H9 (cell line): ENCODE measurements at regions not wholly inside any gene's neighbourhood (a gene's known extent, or its start where the extent isn't known, plus 50 kb on each side); places are given as distances from the start of the nearest gene placed in this dataset.

Source experiments
- DNase-seq: peaks from one replicate; pipeline ENCODE4 v3.0.0-alpha.2; 2017
- H2AFZ ChIP-seq: one replicate; pipeline ENCODE4 v1.6.1; 2013; ENCODE audit warnings: mild to moderate bottlenecking, low read length, control low read depth, moderate library complexity
- H2AK5ac ChIP-seq: 2 replicates; pipeline ENCODE4 v1.6.1; 2013; ENCODE audit warnings: low read length, control low read depth, mixed read lengths; ENCODE audit not compliant: insufficient read length
- H2BK120ac ChIP-seq: one replicate; pipeline ENCODE4 v1.6.1; 2013; ENCODE audit warnings: low read depth, mild to moderate bottlenecking, low read length, control low read depth, inconsistent platforms; ENCODE audit not compliant: poor library complexity, severe bottlenecking
- H2BK12ac ChIP-seq: 2 replicates; pipeline ENCODE4 v1.6.1; 2013; ENCODE audit warnings: low read length, control low read depth, mixed read lengths, low read depth; ENCODE audit not compliant: insufficient read length
- H2BK15ac ChIP-seq: 2 replicates; pipeline ENCODE4 v1.6.1; 2013; ENCODE audit warnings: low read depth, low read length, control low read depth
- H2BK20ac ChIP-seq: one replicate; pipeline ENCODE4 v1.6.1; 2013; ENCODE audit warnings: low read depth, mild to moderate bottlenecking, low read length, control low read depth, inconsistent platforms; ENCODE audit not compliant: poor library complexity, severe bottlenecking
- H2BK5ac ChIP-seq: 2 replicates; pipeline ENCODE4 v1.6.1; 2013; ENCODE audit warnings: low read length, control low read depth, mixed read lengths; ENCODE audit not compliant: insufficient read length
- H3K14ac ChIP-seq: 2 replicates; pipeline ENCODE4 v1.6.1; 2013; ENCODE audit warnings: low read length, control low read depth; ENCODE audit not compliant: insufficient read depth
- H3K18ac ChIP-seq: 2 replicates; pipeline ENCODE4 v1.6.1; 2013; ENCODE audit warnings: low read depth, mild to moderate bottlenecking, mixed read lengths, low read length, control low read depth; ENCODE audit not compliant: insufficient read length
- H3K23ac ChIP-seq: 2 replicates; pipeline ENCODE4 v1.6.1; 2013; ENCODE audit warnings: low read length, control low read depth, mixed read lengths, low read depth; ENCODE audit not compliant: insufficient read length
- H3K23me2 ChIP-seq: 2 replicates; pipeline ENCODE4 v1.6.1; 2013; ENCODE audit warnings: low read depth, mild to moderate bottlenecking, mixed read lengths, low read length, control low read depth; ENCODE audit not compliant: insufficient read length, poor library complexity, severe bottlenecking
- H3K27ac ChIP-seq: 2 replicates; pipeline ENCODE4 v1.5.1; 2013; ENCODE audit warnings: low read length, control low read depth, mixed read lengths, low read depth; ENCODE audit not compliant: insufficient read length
- H3K27me3 ChIP-seq: 2 replicates; pipeline ENCODE4 v1.6.1; 2013; ENCODE audit warnings: low read length, control low read depth, inconsistent platforms; ENCODE audit not compliant: insufficient read depth
- H3K4ac ChIP-seq: 2 replicates; pipeline ENCODE4 v1.6.1; 2013; ENCODE audit warnings: low read depth, mild to moderate bottlenecking, control low read depth, inconsistent platforms, low read length, moderate library complexity
- H3K4me1 ChIP-seq: 2 replicates; pipeline ENCODE4 v1.6.1; 2013; ENCODE audit warnings: low read length, control low read depth, inconsistent platforms; ENCODE audit not compliant: insufficient read depth
- H3K4me2 ChIP-seq: 2 replicates; pipeline ENCODE4 v1.6.1; 2013; ENCODE audit warnings: low read length, control low read depth, mixed read lengths; ENCODE audit not compliant: insufficient read length, insufficient read depth
- H3K56ac ChIP-seq: 2 replicates; pipeline ENCODE4 v1.6.1; 2013; ENCODE audit warnings: low read depth, mild to moderate bottlenecking, mixed read lengths, low read length, control low read depth; ENCODE audit not compliant: insufficient read length
- H3K79me1 ChIP-seq: 2 replicates; pipeline ENCODE4 v1.6.1; 2013; ENCODE audit warnings: low read depth, mild to moderate bottlenecking, moderate library complexity, low read length, control low read depth, inconsistent platforms; ENCODE audit not compliant: insufficient read depth, poor library complexity, severe bottlenecking
- H3K79me2 ChIP-seq: 2 replicates; pipeline ENCODE4 v1.6.1; 2013; ENCODE audit warnings: low read length, control low read depth, inconsistent platforms; ENCODE audit not compliant: insufficient read depth
- H3K9ac ChIP-seq: 2 replicates; pipeline ENCODE4 v1.6.1; 2013; ENCODE audit warnings: low read length, control low read depth, mixed read lengths; ENCODE audit not compliant: insufficient read length; ENCODE audit errors: extremely low read depth
- H3K9me3 ChIP-seq: one replicate; pipeline ENCODE4 v1.6.1; 2013; ENCODE audit warnings: low read depth, low read length, inconsistent platforms; ENCODE audit not compliant: control insufficient read depth
- H3T11ph ChIP-seq: one replicate; pipeline ENCODE4 v1.6.1; 2013; ENCODE audit warnings: mild to moderate bottlenecking, low read length, control low read depth, inconsistent platforms
- H4K20me1 ChIP-seq: one replicate; pipeline ENCODE4 v1.6.1; 2013; ENCODE audit not compliant: control insufficient read depth, insufficient read length, insufficient read depth
- H4K5ac ChIP-seq: 2 replicates; pipeline ENCODE4 v1.6.1; 2013; ENCODE audit warnings: low read depth, mild to moderate bottlenecking, mixed read lengths, low read length, control low read depth; ENCODE audit not compliant: insufficient read length
- H4K8ac ChIP-seq: replicated peaks from 2 replicates; pipeline ENCODE4 v1.6.1; 2013; ENCODE audit warnings: low read length, control low read depth, mixed read lengths, low read depth; ENCODE audit not compliant: insufficient read length
- H4K91ac ChIP-seq: 2 replicates; pipeline ENCODE4 v1.6.1; 2013; ENCODE audit warnings: low read depth, mild to moderate bottlenecking, moderate library complexity, mixed read lengths, low read length, control low read depth; ENCODE audit not compliant: insufficient read length
- H3K27ac Mint-ChIP-seq, 3 experiments: 2 replicates in 2 of 3; 3 replicates in 1 of 3; pipeline ENCODE4 v1.8.0; 2020 to 2021; ENCODE audit warnings: mixed read lengths in 3 of 3, mild to moderate bottlenecking in 1 of 3, moderate library complexity in 1 of 3
- H3K27me3 Mint-ChIP-seq: 2 replicates; pipeline ENCODE4 v1.8.0; 2021; ENCODE audit warnings: low read depth, mild to moderate bottlenecking, moderate library complexity, mixed read lengths
- H3K36me3 Mint-ChIP-seq, 3 experiments: 2 replicates in 2 of 3; 3 replicates in 1 of 3; pipeline ENCODE4 v1.8.0; 2020 to 2021; ENCODE audit warnings: low read depth in 3 of 3, mixed read lengths in 3 of 3; ENCODE audit not compliant: insufficient read depth in 1 of 3
- H3K4me1 Mint-ChIP-seq, 2 experiments: 2 replicates each; pipeline ENCODE4 v1.8.0; 2020; ENCODE audit warnings: mixed read lengths in 2 of 2
- H3K4me3 Mint-ChIP-seq, 2 experiments: 2 replicates in 1 of 2; 3 replicates in 1 of 2; pipeline ENCODE4 v1.8.0; 2020 to 2021; ENCODE audit warnings: mild to moderate bottlenecking in 2 of 2, mixed read lengths in 2 of 2, moderate library complexity in 1 of 2
- H3K9me3 Mint-ChIP-seq, 2 experiments: 2 replicates in 1 of 2; 3 replicates in 1 of 2; pipeline ENCODE4 v1.8.0; 2020; ENCODE audit warnings: mild to moderate bottlenecking in 2 of 2, mixed read lengths in 2 of 2, moderate library complexity in 1 of 2
- TF ChIP-seq, protein P1 (sequence below): fragments of 200-600 bp; sonication (generic); conservative IDR thresholded peaks from 3 replicates; pipeline ENCODE4 v1.8.0; 2021; ENCODE audit warnings: antibody characterized with exemption, mild to moderate bottlenecking

DNA sequence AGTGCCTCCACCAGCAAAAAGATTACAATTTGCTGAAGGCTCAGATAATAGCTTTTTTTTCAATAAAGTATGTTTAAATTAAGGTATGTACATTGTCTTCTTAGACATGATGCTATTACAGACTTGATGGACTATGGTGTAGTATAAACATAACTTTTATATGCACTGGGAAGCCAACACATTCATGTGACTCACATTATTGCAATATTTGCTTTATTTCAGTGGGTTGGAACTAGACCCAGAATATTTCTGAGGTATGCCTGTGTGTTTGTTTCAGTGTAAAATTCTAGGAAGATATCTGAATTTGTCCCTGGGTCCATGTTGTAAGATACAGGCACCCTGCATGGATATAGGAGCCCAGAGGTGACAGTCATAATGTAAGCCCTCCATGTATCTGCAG lies 120.0 kb upstream of the BDNF start:
- H2AK5ac ChIP-seq: no peak overlapping the region
- DNase-seq: no peak
- no peak overlapping the region for H2BK120ac ChIP-seq
- H3T11ph ChIP-seq: no peak overlapping the region
- no peak overlapping the region for H2BK12ac ChIP-seq
- H3K27me3 ChIP-seq: no peaks in the 10 kb centered on the region
- TF ChIP-seq, protein P1, sequence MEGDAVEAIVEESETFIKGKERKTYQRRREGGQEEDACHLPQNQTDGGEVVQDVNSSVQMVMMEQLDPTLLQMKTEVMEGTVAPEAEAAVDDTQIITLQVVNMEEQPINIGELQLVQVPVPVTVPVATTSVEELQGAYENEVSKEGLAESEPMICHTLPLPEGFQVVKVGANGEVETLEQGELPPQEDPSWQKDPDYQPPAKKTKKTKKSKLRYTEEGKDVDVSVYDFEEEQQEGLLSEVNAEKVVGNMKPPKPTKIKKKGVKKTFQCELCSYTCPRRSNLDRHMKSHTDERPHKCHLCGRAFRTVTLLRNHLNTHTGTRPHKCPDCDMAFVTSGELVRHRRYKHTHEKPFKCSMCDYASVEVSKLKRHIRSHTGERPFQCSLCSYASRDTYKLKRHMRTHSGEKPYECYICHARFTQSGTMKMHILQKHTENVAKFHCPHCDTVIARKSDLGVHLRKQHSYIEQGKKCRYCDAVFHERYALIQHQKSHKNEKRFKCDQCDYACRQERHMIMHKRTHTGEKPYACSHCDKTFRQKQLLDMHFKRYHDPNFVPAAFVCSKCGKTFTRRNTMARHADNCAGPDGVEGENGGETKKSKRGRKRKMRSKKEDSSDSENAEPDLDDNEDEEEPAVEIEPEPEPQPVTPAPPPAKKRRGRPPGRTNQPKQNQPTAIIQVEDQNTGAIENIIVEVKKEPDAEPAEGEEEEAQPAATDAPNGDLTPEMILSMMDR: no peak
- no peak overlapping the region for H2BK20ac ChIP-seq
- H3K23me2 ChIP-seq: no peaks in the 10 kb centered on the region
- H2BK15ac ChIP-seq: no peak overlapping the region
- H3K9me3 ChIP-seq: no peaks in the 10 kb centered on the region
- no peak overlapping the region for H3K18ac ChIP-seq
- H3K27ac Mint-ChIP-seq: no peak overlapping the region
- peaks cover 3% of the 10 kb centered on the region for H3K27me3 Mint-ChIP-seq
- H3K27ac ChIP-seq: no peak overlapping the region
- H4K8ac ChIP-seq: no peak overlapping the region
- no peaks in the 10 kb centered on the region for H3K4me1 ChIP-seq
- no peak overlapping the region for H3K4me3 Mint-ChIP-seq
- H3K9ac ChIP-seq: no peak overlapping the region
- H3K23ac ChIP-seq: no peak overlapping the region
- H2AFZ ChIP-seq: no peak overlapping the region
- no peak overlapping the region for H3K4ac ChIP-seq
- H3K79me1 ChIP-seq: no peaks in the 10 kb centered on the region
- H3K56ac ChIP-seq: no peak overlapping the region
- no peak overlapping the region for H2BK5ac ChIP-seq
- no peaks in the 10 kb centered on the region for H3K9me3 Mint-ChIP-seq
- no peak overlapping the region for H4K91ac ChIP-seq
- no peak overlapping the region for H4K5ac ChIP-seq
- H4K20me1 ChIP-seq: no peaks in the 10 kb centered on the region
- H3K79me2 ChIP-seq: no peaks in the 10 kb centered on the region
- H3K14ac ChIP-seq: no peak overlapping the region
- no peaks in the 10 kb centered on the region for H3K4me1 Mint-ChIP-seq
- H3K36me3 Mint-ChIP-seq: no peaks in the 10 kb centered on the region
- H3K4me2 ChIP-seq: no peak overlapping the region
